Ovary (tissue), 3 donors: ENCODE measurements at regions not wholly inside any gene's neighbourhood (a gene's known extent, or its start where the extent isn't known, plus 50 kb on each side); places are given as distances from the start of the nearest gene placed in this dataset.

Experiments used
- CTCF ChIP-seq, 3 donors: fragments of 450-650 bp in 2 of 3; fragments of 200-600 bp in 1 of 3; IDR thresholded peaks; one replicate each; pipeline versions ENCODE4 v1.5.1 to v1.8.0; 2016 to 2022; ENCODE audit warnings: antibody characterized with exemption in 3 of 3, mild to moderate bottlenecking in 1 of 3
- POLR2A ChIP-seq: fragments of 450-650 bp; IDR thresholded peaks from one replicate; pipeline ENCODE4 v1.6.1; 2017; ENCODE audit warnings: antibody characterized with exemption, mild to moderate bottlenecking, moderate library complexity
- donor health status: DM: no; HTN: no; CAD: no.

- no peak for TF ChIP-seq CTCF (IDR thresholded peaks at IDR 0.05)
- TF ChIP-seq POLR2A = no peak
These were observed 443.3 kb upstream of the AGTR1 start for GRCh38 chr3:148254402-148254801.
